NCI-H748 treated with DMSO at 0.1 percent for 48 hours (cell line): ENCODE measurements at regions not wholly inside any gene's neighbourhood (a gene's known extent, or its start where the extent isn't known, plus 50 kb on each side); places are given as distances from the start of the nearest gene placed in this dataset.
"Not testable (repeated sequence)": the region's sequence is repeated elsewhere in the genome, so short reads cannot be mapped to it uniquely, and the experiment has no call there.

Experiments
- DNase-seq: peaks from one replicate; lab custom pipeline; 2025; lab: John Stamatoyannopoulos, UW

GRCh38 chr18:39134255-39134654, 1568.7 kb upstream of the CELF4 start:
- no peak for DNase-seq

- not testable (repeated sequence) for DNase-seq
Observed at GRCh38 chr18:39127538-39127937, 1561.9 kb upstream of the CELF4 start.

DNA sequence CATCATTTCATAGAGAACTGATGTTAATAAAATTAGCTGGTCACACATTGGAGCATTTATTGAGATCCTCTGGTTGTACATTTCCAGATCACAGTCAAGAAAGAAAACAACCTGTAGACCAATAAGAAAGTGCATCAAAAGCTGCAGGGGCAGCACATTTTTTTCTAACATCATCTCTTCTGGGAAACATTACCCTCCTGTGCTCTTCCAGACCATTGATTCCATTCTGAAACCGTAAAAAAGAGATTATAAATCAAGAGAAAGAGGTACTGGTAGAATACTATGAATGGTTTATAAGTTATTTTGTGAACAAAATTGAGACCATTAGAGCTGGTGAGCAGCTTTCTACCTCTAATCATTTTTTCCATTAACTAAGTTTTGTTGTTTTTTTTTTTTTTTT, 1548.2 kb upstream of the CELF4 start:
- DNase-seq = no peak

- peak; percentile 55 for DNase-seq
Observed at GRCh38 chr18:39105104-39105503, 1539.5 kb upstream of the CELF4 start.

GRCh38 chr18:39072970-39073369, 1507.4 kb upstream of the CELF4 start:
- no peak for DNase-seq

GRCh38 chr18:39062426-39062825, 1496.8 kb upstream of the CELF4 start:
- no peak for DNase-seq

DNA sequence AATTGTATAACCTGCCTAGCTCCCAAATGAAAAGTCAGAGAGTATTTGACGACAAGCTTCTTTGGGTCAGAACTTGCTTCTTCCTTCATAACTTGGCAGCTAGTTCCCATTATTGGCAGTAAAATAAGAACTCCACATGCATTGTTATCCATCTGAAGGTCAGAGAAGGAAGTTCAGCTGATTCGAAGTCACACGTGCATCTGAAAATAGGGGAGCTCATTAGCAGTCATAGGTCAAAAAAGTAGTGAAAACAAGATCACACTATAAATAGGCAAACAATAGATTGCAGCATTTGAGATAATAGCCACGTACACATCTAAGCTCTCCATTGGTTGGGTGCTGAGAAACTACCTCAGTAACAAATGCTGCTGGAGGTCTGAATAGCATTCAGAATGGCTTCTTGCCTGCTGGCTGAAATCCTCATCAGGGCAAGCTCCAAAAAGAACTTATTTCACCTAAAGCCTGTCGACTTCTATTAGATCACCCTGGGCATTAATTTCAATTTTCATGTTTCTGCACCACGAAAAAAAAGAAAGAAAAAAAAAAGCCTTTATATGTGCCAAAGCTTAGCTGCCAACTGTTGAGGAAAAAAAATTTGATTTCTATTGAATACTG, 1492.9 kb upstream of the CELF4 start:
- DNase-seq = no peak

DNA sequence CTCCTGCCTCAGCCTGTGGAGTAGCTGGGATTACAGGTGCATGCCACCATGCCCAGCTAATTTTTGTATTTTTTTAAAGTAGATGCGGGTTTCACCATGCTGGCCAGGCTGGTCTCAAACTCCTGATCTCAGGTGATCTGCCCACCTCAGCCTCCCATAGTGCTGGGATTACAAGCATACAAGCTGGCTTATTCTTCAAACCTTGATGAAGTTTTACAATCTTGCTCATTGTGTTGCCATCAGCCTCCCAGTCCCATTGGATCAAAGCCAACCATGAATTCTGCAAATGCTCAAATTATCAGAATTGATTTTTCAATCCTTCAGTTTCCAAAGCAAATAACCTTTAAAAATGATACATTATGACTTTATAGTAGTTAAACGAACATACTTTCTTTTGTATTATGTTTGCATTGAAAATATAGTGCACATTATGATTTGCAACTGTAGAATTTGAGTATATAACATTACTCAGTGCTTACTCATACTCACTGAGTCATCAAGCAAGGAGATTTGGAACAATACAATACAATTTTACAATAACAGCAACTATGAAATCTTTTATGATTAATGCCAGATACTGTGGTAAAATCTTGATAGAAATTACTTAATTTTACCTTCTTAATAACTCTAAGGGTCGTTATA, 1491.9 kb upstream of the CELF4 start:
- DNase-seq = no peak

- DNase-seq = peak; percentile 83
Observed at GRCh38 chr18:39053571-39053970, 1488.0 kb upstream of the CELF4 start.

DNA sequence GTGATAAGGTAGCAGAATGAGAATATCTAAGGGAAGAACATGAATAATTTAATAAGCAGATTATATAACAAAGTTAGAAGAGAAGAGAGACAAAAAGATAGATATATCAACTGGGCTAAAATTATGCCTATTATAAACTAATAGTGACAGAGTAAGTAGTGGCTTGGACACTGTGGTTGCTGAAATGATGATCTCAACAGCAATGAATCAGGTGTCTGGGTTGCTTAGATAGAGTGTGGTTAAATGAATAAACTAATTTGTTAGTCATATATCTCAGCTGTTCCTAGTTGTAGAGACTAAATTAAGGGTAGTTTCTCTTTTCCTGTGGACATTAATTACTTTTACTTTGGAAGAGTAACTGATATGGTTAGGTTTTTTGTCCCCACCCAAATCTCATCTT, 1485.4 kb upstream of the CELF4 start:
- no peak for DNase-seq

DNA sequence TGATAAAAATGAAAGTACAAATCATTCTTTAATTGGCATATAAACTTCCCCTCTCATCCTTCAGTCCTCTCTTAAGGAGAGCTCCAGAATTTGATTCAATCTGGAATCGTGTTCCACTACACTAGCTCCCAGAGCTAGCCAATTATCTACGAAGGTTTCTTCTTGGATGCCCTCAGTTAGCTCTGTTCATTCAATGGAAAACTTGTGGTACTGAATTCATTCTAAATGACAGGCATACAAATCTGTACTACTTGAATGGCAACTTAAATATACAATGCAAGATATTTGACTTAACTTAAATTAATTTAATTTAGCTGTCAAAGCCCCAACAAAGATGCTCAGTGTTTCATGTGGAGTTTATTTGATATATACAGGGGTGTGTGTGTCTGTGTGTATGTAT, 1474.2 kb upstream of the CELF4 start:
- DNase-seq = no peak

- peak; percentile 20 for DNase-seq
Observed at GRCh38 chr18:39037925-39038324, 1472.3 kb upstream of the CELF4 start.

- DNase-seq = no peak
Observed at GRCh38 chr18:39033312-39033711, 1467.7 kb upstream of the CELF4 start.

DNA sequence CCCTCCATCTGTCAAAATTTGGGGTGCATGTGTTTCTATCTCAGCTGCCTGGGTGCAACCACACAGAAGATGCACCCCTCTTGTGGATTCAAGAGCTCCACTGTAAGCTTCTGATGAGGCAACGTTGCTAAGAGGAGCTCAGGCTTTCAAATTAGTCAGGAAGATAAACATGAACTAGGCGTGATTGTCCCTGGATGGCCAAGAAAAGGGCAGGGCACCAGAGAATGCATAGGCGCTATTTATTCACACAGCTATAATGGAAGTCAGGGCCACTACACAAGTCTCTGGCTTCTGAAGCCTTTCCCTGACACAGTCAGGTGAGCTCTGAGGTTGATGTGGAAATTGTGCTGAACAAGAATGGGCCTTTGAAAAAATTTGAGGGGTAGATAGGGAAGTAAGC, 1466.0 kb upstream of the CELF4 start:
- DNase-seq = no peak

DNA sequence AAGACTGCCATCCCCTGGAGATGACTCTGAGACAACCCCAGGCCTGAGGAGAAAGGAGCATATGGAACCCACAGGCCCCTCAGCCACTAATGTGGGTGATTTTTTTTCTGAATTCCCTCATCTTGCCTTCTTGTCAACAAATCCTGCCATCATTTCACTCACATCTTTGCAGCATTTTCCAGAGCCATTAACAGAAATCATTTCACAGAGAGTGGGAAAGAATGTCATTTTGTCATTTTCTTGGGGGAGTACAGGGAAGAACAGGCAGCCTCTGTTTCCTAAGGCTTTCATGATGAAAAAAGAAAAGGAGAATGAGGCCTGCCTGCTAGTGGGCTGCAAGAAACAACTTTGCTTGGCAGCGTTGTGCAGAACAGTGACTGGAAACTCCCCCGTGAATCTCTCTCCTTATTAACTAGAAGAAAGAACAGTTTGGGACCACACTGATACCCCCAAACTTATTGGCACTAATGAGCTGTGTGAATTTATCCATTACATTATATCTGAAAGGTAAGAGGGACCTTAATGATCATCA, 1464.6 kb upstream of the CELF4 start:
- no peak for DNase-seq

DNA sequence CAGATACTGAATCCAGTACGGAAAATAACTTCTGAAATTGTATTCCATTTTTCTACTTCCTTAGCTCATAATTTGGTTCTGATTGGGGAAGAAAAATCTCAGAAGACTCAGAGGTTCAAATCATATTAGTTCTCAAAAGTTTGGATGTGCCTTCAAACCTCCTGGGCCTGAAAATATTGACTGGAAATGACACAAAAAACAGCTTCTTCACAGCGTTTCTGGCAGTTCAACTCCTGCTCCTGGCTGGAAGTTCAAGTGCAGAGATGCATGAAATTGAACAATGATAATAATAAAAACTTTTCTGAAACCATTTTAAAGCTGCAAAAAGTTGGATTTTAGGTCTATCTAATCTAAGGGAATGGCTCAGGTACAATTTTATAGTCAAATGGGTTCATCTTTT, 1459.9 kb upstream of the CELF4 start:
- DNase-seq = no peak

- DNase-seq = peak; percentile 65
Observed at GRCh38 chr18:39019989-39020388, 1454.4 kb upstream of the CELF4 start.

DNA sequence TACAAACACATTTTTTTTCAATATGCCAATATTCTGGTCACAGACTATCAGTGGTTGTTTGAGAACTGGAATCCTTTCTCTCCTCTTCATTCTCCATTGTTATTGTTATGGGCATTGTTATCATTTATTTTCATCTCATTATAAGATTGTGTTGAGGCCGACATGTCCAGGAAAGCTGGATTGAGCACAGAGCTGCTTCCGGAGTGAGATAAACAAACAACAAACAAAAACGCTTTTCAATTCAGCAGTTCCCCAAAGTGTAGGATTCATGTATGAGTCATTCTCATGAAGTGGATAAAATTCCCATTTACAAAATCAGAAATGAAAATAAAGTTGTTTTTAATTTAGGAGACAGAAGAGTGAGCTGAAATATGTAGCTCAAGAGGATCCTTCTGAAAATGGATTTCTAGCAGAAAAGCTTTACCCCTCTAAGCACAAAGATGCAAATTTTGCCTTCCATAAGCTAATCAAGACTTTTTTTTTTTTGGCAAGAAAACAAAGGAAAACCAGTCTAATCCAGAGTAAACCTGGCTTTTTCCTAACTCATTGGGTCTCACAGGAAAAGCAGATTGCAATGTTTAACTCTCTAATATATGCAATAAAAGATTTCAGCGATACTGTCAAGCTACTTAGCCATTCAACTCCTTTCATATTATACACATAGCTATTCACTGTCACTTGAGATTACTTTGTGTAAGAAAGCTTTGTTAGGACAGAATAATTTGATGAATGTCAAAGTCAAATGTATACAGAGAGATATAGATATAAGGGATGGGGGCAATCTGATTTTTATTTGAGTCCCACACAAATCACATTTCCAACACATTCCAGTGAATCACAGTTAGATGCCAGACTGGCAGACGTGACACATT, 1441.7 kb upstream of the CELF4 start:
- no peak for DNase-seq

- DNase-seq = no peak
Observed at GRCh38 chr18:38996056-38996455, 1430.5 kb upstream of the CELF4 start.

GRCh38 chr18:38993342-38993741, 1427.7 kb upstream of the CELF4 start:
- no peak for DNase-seq

- no peak for DNase-seq
Observed at GRCh38 chr18:38984968-38985367, 1419.4 kb upstream of the CELF4 start.

GRCh38 chr18:38982072-38982471, 1416.5 kb upstream of the CELF4 start:
- DNase-seq = no peak

DNA sequence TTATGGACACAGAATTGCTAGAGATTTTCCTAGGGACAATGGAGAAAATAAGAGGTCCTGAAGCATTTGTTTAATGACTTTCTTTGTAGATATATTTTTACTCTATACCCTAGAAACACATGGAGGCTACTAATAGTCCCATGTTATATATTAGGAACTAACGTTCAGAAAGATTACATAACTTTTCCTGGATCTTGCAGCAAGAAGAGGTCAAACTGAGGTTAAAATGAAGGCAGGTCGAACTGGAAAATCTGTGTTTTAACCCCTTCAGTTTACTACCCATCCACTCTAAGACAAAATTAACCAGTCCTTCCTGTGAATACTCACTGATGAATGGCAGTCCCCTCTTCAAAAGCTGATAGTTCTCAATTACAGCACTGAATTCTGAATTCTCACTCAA, 1415.8 kb upstream of the CELF4 start:
- DNase-seq = no peak
